Breast epithelium (tissue), 3 donors: ENCODE measurements at regions not wholly inside any gene's neighbourhood (a gene's known extent, or its start where the extent isn't known, plus 50 kb on each side); places are given as distances from the start of the nearest gene placed in this dataset.

Experiments
- POLR2A ChIP-seq: fragments of 450-650 bp; IDR thresholded peaks from one replicate; pipeline ENCODE4 v1.6.1; 2016; ENCODE audit warnings: antibody characterized with exemption, mild to moderate bottlenecking, moderate library complexity
- TF ChIP-seq, protein P1 (sequence below), 3 donors: fragments of 450-650 bp; IDR thresholded peaks; one replicate each; pipeline ENCODE4 v1.5.1; 2016 to 2017; ENCODE audit warnings: antibody characterized with exemption in 3 of 3, mild to moderate bottlenecking in 3 of 3, moderate library complexity in 3 of 3

DNA sequence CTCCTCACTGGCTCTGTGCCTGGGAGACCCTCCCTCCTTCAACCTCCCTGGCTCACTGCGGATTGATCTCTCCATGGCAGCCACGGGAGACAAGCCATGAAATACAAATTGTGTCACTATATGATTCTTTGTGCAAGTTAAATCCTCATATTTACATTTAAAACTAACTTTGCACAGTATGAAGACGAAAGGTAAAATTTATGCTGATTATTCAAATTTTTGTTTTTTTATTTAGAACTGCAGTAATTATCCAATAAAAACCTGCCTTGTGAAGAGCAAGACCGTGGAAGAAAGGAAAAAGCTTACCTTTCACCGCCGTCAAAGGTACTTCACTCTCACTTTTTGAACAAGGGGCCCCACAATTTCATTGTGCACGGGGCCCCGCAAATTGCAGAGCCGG, 436.9 kb downstream of the EIPR1 start:
- TF ChIP-seq POLR2A, result no peak
- TF ChIP-seq, protein P1, sequence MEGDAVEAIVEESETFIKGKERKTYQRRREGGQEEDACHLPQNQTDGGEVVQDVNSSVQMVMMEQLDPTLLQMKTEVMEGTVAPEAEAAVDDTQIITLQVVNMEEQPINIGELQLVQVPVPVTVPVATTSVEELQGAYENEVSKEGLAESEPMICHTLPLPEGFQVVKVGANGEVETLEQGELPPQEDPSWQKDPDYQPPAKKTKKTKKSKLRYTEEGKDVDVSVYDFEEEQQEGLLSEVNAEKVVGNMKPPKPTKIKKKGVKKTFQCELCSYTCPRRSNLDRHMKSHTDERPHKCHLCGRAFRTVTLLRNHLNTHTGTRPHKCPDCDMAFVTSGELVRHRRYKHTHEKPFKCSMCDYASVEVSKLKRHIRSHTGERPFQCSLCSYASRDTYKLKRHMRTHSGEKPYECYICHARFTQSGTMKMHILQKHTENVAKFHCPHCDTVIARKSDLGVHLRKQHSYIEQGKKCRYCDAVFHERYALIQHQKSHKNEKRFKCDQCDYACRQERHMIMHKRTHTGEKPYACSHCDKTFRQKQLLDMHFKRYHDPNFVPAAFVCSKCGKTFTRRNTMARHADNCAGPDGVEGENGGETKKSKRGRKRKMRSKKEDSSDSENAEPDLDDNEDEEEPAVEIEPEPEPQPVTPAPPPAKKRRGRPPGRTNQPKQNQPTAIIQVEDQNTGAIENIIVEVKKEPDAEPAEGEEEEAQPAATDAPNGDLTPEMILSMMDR (IDR thresholded peaks at IDR 0.05), result no peak
